Central memory CD8-positive, alpha-beta T cell (primary cell): ENCODE measurements at regions not wholly inside any gene's neighbourhood (a gene's known extent, or its start where the extent isn't known, plus 50 kb on each side); places are given as distances from the start of the nearest gene placed in this dataset.

Experiments
- ATAC-seq: fragments of 150-1000 bp; cut with Tn5 transposase; replicated peaks from 2 replicates; pipeline ENCODE4 v1.10.0; 2022; ENCODE audit warnings: mild to moderate bottlenecking, moderate FRiP score, moderate number of reproducible peaks; ENCODE audit not compliant: poor library complexity, severe bottlenecking; ENCODE audit errors: extremely low read depth
- DNase-seq, 2 donors: peaks; one replicate each; pipeline ENCODE4 v3.0.0; 2021; ENCODE audit warnings: low spot score in 2 of 2
- H3K27ac Mint-ChIP-seq: one replicate; pipeline ENCODE4 v1.8.0; 2022; ENCODE audit warnings: low read depth, mild to moderate bottlenecking, moderate library complexity, mixed read lengths
- H3K27me3 Mint-ChIP-seq: one replicate; pipeline ENCODE4 v1.8.0; 2022; ENCODE audit warnings: mixed read lengths
- H3K36me3 Mint-ChIP-seq: one replicate; pipeline ENCODE4 v1.8.0; 2022; ENCODE audit warnings: mild to moderate bottlenecking, moderate library complexity, mixed read lengths; ENCODE audit not compliant: insufficient read depth
- H3K4me1 Mint-ChIP-seq: one replicate; pipeline ENCODE4 v1.8.0; 2022; ENCODE audit warnings: mixed read lengths
- H3K4me3 Mint-ChIP-seq: one replicate; pipeline ENCODE4 v1.8.0; 2022; ENCODE audit warnings: mild to moderate bottlenecking, moderate library complexity, mixed read lengths
- H3K9me3 Mint-ChIP-seq: one replicate; pipeline ENCODE4 v1.8.0; 2022; ENCODE audit warnings: mixed read lengths

- H3K4me1 Mint-ChIP-seq: no peaks in the 10 kb centered on the region
Observed at GRCh38 chr5:2011481-2012411, 129.0 kb upstream of the IRX4 start.

GRCh38 chr5:2010940-2011339, 128.2 kb upstream of the IRX4 start:
- ATAC-seq: no peak

More at GRCh38 chr5:2011481-2012411, 129.0 kb upstream of the IRX4 start:
- H3K4me3 Mint-ChIP-seq: no peak overlapping the region
- H3K36me3 Mint-ChIP-seq: no peaks in the 10 kb centered on the region
- H3K27me3 Mint-ChIP-seq: peaks cover 31% of the 10 kb centered on the region
- H3K27ac Mint-ChIP-seq: no peak overlapping the region
- DNase-seq (no peak), ATAC-seq (no peak)
- no peaks in the 10 kb centered on the region for H3K9me3 Mint-ChIP-seq

GRCh38 chr5:2009986-2010914, 127.5 kb upstream of the IRX4 start:
- peaks cover 34% of the 10 kb centered on the region for H3K27me3 Mint-ChIP-seq
- no peaks in the 10 kb centered on the region for H3K36me3 Mint-ChIP-seq
- H3K4me3 Mint-ChIP-seq: no peak overlapping the region
- H3K9me3 Mint-ChIP-seq: no peaks in the 10 kb centered on the region
- ATAC-seq (no peak), DNase-seq (no peak)
- H3K27ac Mint-ChIP-seq: no peak overlapping the region
- H3K4me1 Mint-ChIP-seq: no peaks in the 10 kb centered on the region

More at GRCh38 chr5:2010940-2011339, 128.2 kb upstream of the IRX4 start:
- no peak overlapping the region for H3K27ac Mint-ChIP-seq
- H3K36me3 Mint-ChIP-seq: no peaks in the 10 kb centered on the region
- DNase-seq: no peak
- no peak overlapping the region for H3K4me3 Mint-ChIP-seq
- H3K27me3 Mint-ChIP-seq: peaks cover 31% of the 10 kb centered on the region
- no peaks in the 10 kb centered on the region for H3K4me1 Mint-ChIP-seq
- no peaks in the 10 kb centered on the region for H3K9me3 Mint-ChIP-seq

- ATAC-seq: no peak
- Mint-ChIP-seq H3K4me3 (no peak overlapping the region), H3K36me3 (no peaks in the 10 kb centered on the region), H3K9me3 (no peaks in the 10 kb centered on the region), H3K27me3 (peaks cover 43% of the 10 kb centered on the region), H3K27ac (no peak overlapping the region), H3K4me1 (no peaks in the 10 kb centered on the region)
- DNase-seq: no peak
Observed at GRCh38 chr5:2008851-2009629, 126.3 kb upstream of the IRX4 start.

- Mint-ChIP-seq H3K36me3 (no peaks in the 10 kb centered on the region), H3K4me1 (no peaks in the 10 kb centered on the region), H3K27me3 (peaks cover 47% of the 10 kb centered on the region), H3K9me3 (no peaks in the 10 kb centered on the region), H3K4me3 (no peak overlapping the region), H3K27ac (no peak overlapping the region)
- DNase-seq (no peak), ATAC-seq (no peak)
Observed at GRCh38 chr5:2007878-2008501, 125.3 kb upstream of the IRX4 start.

GRCh38 chr5:2007496-2007877, 124.8 kb upstream of the IRX4 start:
- no peaks in the 10 kb centered on the region for H3K36me3 Mint-ChIP-seq
- ATAC-seq: no peak
- DNase-seq: no peak
- H3K4me3 Mint-ChIP-seq: no peak overlapping the region
- H3K9me3 Mint-ChIP-seq: no peaks in the 10 kb centered on the region
- H3K27ac Mint-ChIP-seq: no peak overlapping the region
- peaks cover 52% of the 10 kb centered on the region for H3K27me3 Mint-ChIP-seq
- no peaks in the 10 kb centered on the region for H3K4me1 Mint-ChIP-seq

- H3K9me3 Mint-ChIP-seq: no peaks in the 10 kb centered on the region
- H3K27me3 Mint-ChIP-seq: peaks cover 56% of the 10 kb centered on the region
- no peaks in the 10 kb centered on the region for H3K4me1 Mint-ChIP-seq
- H3K36me3 Mint-ChIP-seq: no peaks in the 10 kb centered on the region
- no peak overlapping the region for H3K27ac Mint-ChIP-seq
- H3K4me3 Mint-ChIP-seq: no peak overlapping the region
- DNase-seq (no peak), ATAC-seq (no peak)
Observed at GRCh38 chr5:2006971-2007291, 124.2 kb upstream of the IRX4 start.

- H3K27ac Mint-ChIP-seq: no peak overlapping the region
- peaks cover 56% of the 10 kb centered on the region for H3K27me3 Mint-ChIP-seq
- H3K4me3 Mint-ChIP-seq: no peak overlapping the region
- no peaks in the 10 kb centered on the region for H3K9me3 Mint-ChIP-seq
- DNase-seq (no peak), ATAC-seq (no peak)
- H3K36me3 Mint-ChIP-seq: no peaks in the 10 kb centered on the region
- H3K4me1 Mint-ChIP-seq: no peaks in the 10 kb centered on the region
Observed at GRCh38 chr5:2006193-2006970, 123.7 kb upstream of the IRX4 start.

GRCh38 chr5:2005101-2006041, 122.6 kb upstream of the IRX4 start:
- Mint-ChIP-seq H3K27me3 (peaks cover 59% of the 10 kb centered on the region), H3K4me3 (no peak overlapping the region), H3K36me3 (no peaks in the 10 kb centered on the region), H3K27ac (no peak overlapping the region), H3K4me1 (no peaks in the 10 kb centered on the region), H3K9me3 (no peaks in the 10 kb centered on the region)
- DNase-seq: no peak
- ATAC-seq: no peak

- DNase-seq (no peak), ATAC-seq (no peak)
- no peaks in the 10 kb centered on the region for H3K4me1 Mint-ChIP-seq
- no peak overlapping the region for H3K27ac Mint-ChIP-seq
- peaks cover 65% of the 10 kb centered on the region for H3K27me3 Mint-ChIP-seq
- no peaks in the 10 kb centered on the region for H3K36me3 Mint-ChIP-seq
- H3K4me3 Mint-ChIP-seq: no peak overlapping the region
- no peaks in the 10 kb centered on the region for H3K9me3 Mint-ChIP-seq
Observed at GRCh38 chr5:2003690-2004365, 121.1 kb upstream of the IRX4 start.
